ENCODE measurements at regions not wholly inside any gene's neighbourhood (a gene's known extent, or its start where the extent isn't known, plus 50 kb on each side); places are given as distances from the start of the nearest gene placed in this dataset.

DNA sequence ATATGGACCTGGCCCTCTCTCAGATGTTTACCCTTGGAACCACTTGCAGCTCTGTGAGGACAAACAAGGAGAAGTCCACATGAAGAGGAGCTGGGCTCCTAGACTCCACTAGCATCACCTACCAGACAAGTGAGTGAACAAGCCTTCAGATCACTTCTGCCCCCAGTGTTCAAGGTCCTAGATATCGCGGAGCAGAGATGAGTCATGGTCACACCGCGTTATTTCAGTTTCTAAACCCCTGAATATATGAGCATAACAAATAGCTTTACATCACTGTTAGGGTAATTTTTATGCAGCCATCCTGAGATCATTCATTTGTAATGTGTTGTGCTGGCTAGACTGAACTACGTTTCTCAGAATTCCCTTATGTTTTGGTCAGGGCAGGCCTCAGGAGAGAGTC lies 77.0 kb upstream of the DAP start:
- no peak overlapping the region for H2AFZ ChIP-seq (ENCODE audit: low read length)
- no peaks in the 10 kb centered on the region for H3K27me3 ChIP-seq (replicated peaks in 1 of 4; ENCODE audit: control insufficient read depth in 3 of 4, extremely low read depth in 1 of 4, insufficient read depth in 3 of 4, low read length in 3 of 4)
- no peak overlapping the region for H3K14ac ChIP-seq (ENCODE audit: insufficient read length)
- POLR2A ChIA-PET (ENCODE audit: partially characterized antibody): no interaction called here
- FAIRE-seq: no peak
- H3K56ac ChIP-seq (replicated peaks; ENCODE audit: insufficient read length, low read depth, low read length): no peak overlapping the region
- CTCF ChIA-PET (ENCODE audit: partially characterized antibody): interaction anchor here (1.0 to 4.4 kb wide), 7 partner anchors 11 to 136 kb away, joined by 3 to 38 read pairs (median 5); no protein-coding TSS in a partner anchor
- no peak overlapping the region for H3K4ac ChIP-seq (replicated peaks; ENCODE audit: insufficient read length, low read depth, low read length)
- H3K4me2 ChIP-seq (ENCODE audit: insufficient read depth in 1 of 2, low read depth in 2 of 2, low read length in 2 of 2): no peak overlapping the region
- no peak overlapping the region for H4K5ac ChIP-seq (ENCODE audit: insufficient read length, low read depth, low read length)
- H4K8ac ChIP-seq (ENCODE audit: extremely low read depth, insufficient read depth, low read length): no peak overlapping the region
- no peaks in the 10 kb centered on the region; a peak in 1 of 7 replicates for H3K4me1 ChIP-seq (replicated peaks in 1 of 4; ENCODE audit: control insufficient read depth in 3 of 4, insufficient read depth in 4 of 4, low read length in 3 of 4)
- H3K9me3 ChIP-seq (ENCODE audit: insufficient read depth in 2 of 2, low read depth in 1 of 2, low read length in 1 of 2): no peaks in the 10 kb centered on the region
- no peak overlapping the region for H4K91ac ChIP-seq (replicated peaks; ENCODE audit: insufficient read length, low read length)
- H2BK12ac ChIP-seq (ENCODE audit: low read depth, low read length): no peak overlapping the region
- H2BK15ac ChIP-seq (ENCODE audit: low read length): no peak overlapping the region
- H2BK5ac ChIP-seq (ENCODE audit: low read depth, low read length): no peak overlapping the region
- H3K23me2 ChIP-seq (ENCODE audit: low read depth, low read length): no peaks in the 10 kb centered on the region
- no peak for TF ChIP-seq SIRT6 (IDR thresholded peaks at IDR 0.05; ENCODE audit: low read length)
- TF ChIP-seq TBP (IDR thresholded peaks at IDR 0.05; ENCODE audit: low read depth, low read length): no peak
- TF ChIP-seq SP1 (IDR thresholded peaks at IDR 0.05; ENCODE audit: low read depth, low read length): no peak
- no peak for TF ChIP-seq SP2 (IDR thresholded peaks at IDR 0.05; ENCODE audit: low read length)
- no peak for TF ChIP-seq GABPA (IDR thresholded peaks at IDR 0.05; ENCODE audit: borderline replicate concordance, insufficient read depth, low read length)
- TF ChIP-seq SAP30 (IDR thresholded peaks at IDR 0.05; ENCODE audit: insufficient read depth, insufficient replicate concordance, low read length): no peak
- no peak for TF ChIP-seq NANOG (IDR thresholded peaks at IDR 0.05; ENCODE audit: insufficient read depth, low read depth, low read length, poor library complexity, severe bottlenecking)
- no peak for TF ChIP-seq TCF12 (IDR thresholded peaks at IDR 0.05; ENCODE audit: low read depth, low read length)
- no peak for TF ChIP-seq POU5F1 (IDR thresholded peaks at IDR 0.05; ENCODE audit: low read depth, low read length)
- TF ChIP-seq RNF2 (IDR thresholded peaks at IDR 0.05; ENCODE audit: borderline replicate concordance, low read depth, low read length, missing control alignments, poor library complexity, severe bottlenecking): no peak
- no peak for TF ChIP-seq TEAD4 (IDR thresholded peaks at IDR 0.05; ENCODE audit: low read depth, low read length)
- no peak for TF ChIP-seq ZNF274 (IDR thresholded peaks at IDR 0.05; ENCODE audit: borderline replicate concordance, extremely low read depth, low read length)
- no peak for TF ChIP-seq RXRA (IDR thresholded peaks at IDR 0.05; ENCODE audit: insufficient read depth, low read depth, low read length)
- no peak for TF ChIP-seq SUZ12 (IDR thresholded peaks at IDR 0.05; ENCODE audit: low read length)
- no peaks in the 10 kb centered on the region for H3K36me3 ChIP-seq (ENCODE audit: control insufficient read depth in 2 of 4, insufficient read depth in 4 of 4, low read length in 3 of 4)
- H2BK20ac ChIP-seq (ENCODE audit: low read length): no peak overlapping the region
- no peaks in the 10 kb centered on the region for H3K79me1 ChIP-seq (ENCODE audit: low read depth, low read length)
- H2AK5ac ChIP-seq (ENCODE audit: low read depth, low read length): no peak overlapping the region
- no peak for DNase-seq (ENCODE audit: low read depth in 1 of 2, low spot score in 2 of 2)
- WGBS, 2 experiments (ENCODE audit: extremely low coverage in 1 of 2, insufficient coverage in 1 of 2, insufficient read length in 1 of 2, insufficient replicate concordance in 2 of 2, low coverage in 1 of 2, low lambda C conversion rate in 2 of 2, missing lambda C conversion rate in 1 of 2): 93% methylated on average over 5 of the region's 5 CpGs; no CpG with 5 or more reads in 1 of the 2 experiments
- H3K9ac ChIP-seq (replicated peaks in 1 of 4; ENCODE audit: extremely low read depth in 1 of 4, low read depth in 3 of 4, low read length in 3 of 4): no peak overlapping the region
- no peaks in the 10 kb centered on the region for H4K20me1 ChIP-seq (replicated peaks in 1 of 2; ENCODE audit: control insufficient read depth in 1 of 2, insufficient read depth in 2 of 2, low read length in 2 of 2)
- H3K23ac ChIP-seq (ENCODE audit: insufficient read length): no peak overlapping the region
- H3K18ac ChIP-seq (ENCODE audit: extremely low read depth, low read length): no peak overlapping the region
- no peak overlapping the region for H3K4me3 ChIP-seq (ENCODE audit: extremely low read depth in 1 of 4, insufficient read depth in 2 of 4, low read depth in 3 of 4, low read length in 4 of 4)
- H3K27ac ChIP-seq (ENCODE audit: low read depth, low read length): no peak overlapping the region
- H2BK120ac ChIP-seq (replicated peaks; ENCODE audit: low read depth, low read length): no peak overlapping the region
- H3K79me2 ChIP-seq (ENCODE audit: control insufficient read depth in 1 of 2, insufficient read depth in 2 of 2, low read length in 2 of 2): no peaks in the 10 kb centered on the region

All from H1 (cell line).